HCT116 (cell line): ENCODE measurements at regions not wholly inside any gene's neighbourhood (a gene's known extent, or its start where the extent isn't known, plus 50 kb on each side); places are given as distances from the start of the nearest gene placed in this dataset.

Experiments used
- ATAC-seq: fragments of 200-7000 bp; cut with Tn5 transposase; 2 replicates; pipeline ENCODE4 v1.9.1; 2020; ENCODE audit warnings: mild to moderate bottlenecking, moderate library complexity
- BruUV-seq: library from RNA; stranded (reverse); fragments of 400-500 nt; replicated peaks from 2 replicates; lab custom pipeline; 2021; lab: Mats Ljungman, UMichigan
- CTCF ChIA-PET: fragments of 300-600 bp; sonication (Branson Sonifier 250); formaldehyde crosslinking; loops from one replicate; lab custom pipeline; 2021; ENCODE audit warnings: antibody characterized with exemption; lab: Charles Lee
- POLR2A ChIA-PET: fragments of 300-600, 350-600 bp; sonication (Branson Sonifier 250); formaldehyde crosslinking; loops from one replicate; lab custom pipeline; 2021; ENCODE audit warnings: antibody characterized with exemption; lab: Charles Lee
- RAD21 ChIA-PET, 2 experiments: fragments of 300-600 bp; sonication (Branson Sonifier 250); formaldehyde crosslinking; loops; one replicate each; lab custom pipeline; 2023; ENCODE audit warnings: low total read pairs in 2 of 2; ENCODE audit not compliant: uncharacterized antibody in 2 of 2, unreplicated experiment in 2 of 2, low non-redundant PET in 1 of 2; lab: Charles Lee
- DNase-seq: peaks from one replicate; pipeline ENCODE4 v3.0.0-alpha.2; 2010; ENCODE audit warnings: low read depth, low spot score
- H2AFZ ChIP-seq: fragments of 200-600 bp; shearing (Covaris generic), sonication (generic); 2 replicates; pipeline ENCODE4 v1.6.1; 2017; ENCODE audit warnings: low read depth, mixed run types, mixed read lengths, antibody characterized with exemption, low read length; ENCODE audit not compliant: poor library complexity, severe bottlenecking
- H3K27ac ChIP-seq: 2 replicates; pipeline ENCODE4 v1.5.1; 2012; ENCODE audit warnings: low read depth, low read length
- H3K27me3 ChIP-seq: fragments of 200-600 bp; sonication (generic); 2 replicates; pipeline ENCODE4 v1.6.1; 2016; ENCODE audit warnings: mixed run types, low read length, mixed read lengths; ENCODE audit not compliant: insufficient read depth
- H3K36me3 ChIP-seq, 2 experiments: fragments of 200-500 bp in 1 of 2; fragments of 200-600 bp in 1 of 2; sonication (Bioruptor generic) in 1 of 2; sonication (generic) in 1 of 2; 2 replicates each; pipeline versions ENCODE4 v1.5.1 to v1.6.1; 2014 to 2016; ENCODE audit warnings: low read length in 2 of 2, inconsistent platforms in 1 of 2, mixed read lengths in 1 of 2, mixed run types in 1 of 2; ENCODE audit not compliant: insufficient read depth in 2 of 2, control insufficient read depth in 1 of 2
- H3K4me1 ChIP-seq, 2 experiments: fragments of 200-600 bp in 1 of 2; sonication (generic) in 1 of 2; 2 replicates each; pipeline versions ENCODE4 v1.5.1 to v1.6.1; 2012 to 2017; ENCODE audit warnings: low read length in 2 of 2, inconsistent platforms in 1 of 2, mild to moderate bottlenecking in 1 of 2, mixed read lengths in 1 of 2, mixed run types in 1 of 2, moderate library complexity in 1 of 2; ENCODE audit not compliant: insufficient read depth in 2 of 2, control insufficient read depth in 1 of 2
- H3K4me2 ChIP-seq: fragments of 200-600 bp; sonication (generic); 2 replicates; pipeline ENCODE4 v1.6.1; 2017; ENCODE audit warnings: mixed run types, low read length, mixed read lengths
- H3K4me3 ChIP-seq, 2 experiments: fragments of 200-600 bp in 1 of 2; sonication (generic) in 1 of 2; replicated peaks in 1 of 2; 2 replicates each; pipeline ENCODE4 v1.5.1; 2011 to 2016; ENCODE audit warnings: low read length in 2 of 2, control low read depth in 1 of 2, low read depth in 1 of 2, mild to moderate bottlenecking in 1 of 2, mixed read lengths in 1 of 2, mixed run types in 1 of 2
- H3K79me2 ChIP-seq: fragments of 200-600 bp; sonication (generic); 2 replicates; pipeline ENCODE4 v1.6.1; 2017; ENCODE audit warnings: mild to moderate bottlenecking, mixed run types, low read length, moderate library complexity, mixed read lengths; ENCODE audit not compliant: insufficient read depth
- H3K9ac ChIP-seq: fragments of 200-600 bp; sonication (generic); 2 replicates; pipeline ENCODE4 v1.6.1; 2016; ENCODE audit warnings: low read length, mixed read lengths
- H3K9me2 ChIP-seq: fragments of 200-600 bp; sonication (generic), shearing (Covaris generic); 2 replicates; pipeline ENCODE4 v1.6.1; 2017; ENCODE audit warnings: mixed run types, mild to moderate bottlenecking, moderate library complexity; ENCODE audit not compliant: insufficient read depth
- H3K9me3 ChIP-seq, 2 experiments: fragments of 200-500 bp in 1 of 2; fragments of 200-600 bp in 1 of 2; sonication (Bioruptor generic) in 1 of 2; sonication (generic) in 1 of 2; 2 replicates each; pipeline ENCODE4 v1.6.1; 2014 to 2017; ENCODE audit warnings: low read length in 2 of 2, mixed read lengths in 2 of 2, inconsistent platforms in 1 of 2, low read depth in 1 of 2, mild to moderate bottlenecking in 1 of 2, mixed run types in 1 of 2, moderate library complexity in 1 of 2; ENCODE audit not compliant: control insufficient read depth in 1 of 2, insufficient read depth in 1 of 2
- H4K20me1 ChIP-seq: fragments of 200-600 bp; sonication (generic), shearing (Covaris generic); 2 replicates; pipeline ENCODE4 v1.6.1; 2017; ENCODE audit warnings: mixed run types, mild to moderate bottlenecking, moderate library complexity; ENCODE audit not compliant: insufficient read depth
- CBX3 ChIP-seq: IDR thresholded peaks from 2 replicates; pipeline ENCODE4 v1.6.1; 2012; ENCODE audit warnings: low read depth
- CEBPB ChIP-seq: IDR thresholded peaks from 2 replicates; pipeline ENCODE4 v1.6.1; 2012; ENCODE audit warnings: low read depth
- EGR1 ChIP-seq: IDR thresholded peaks from 2 replicates; pipeline ENCODE4 v1.6.1; 2012; ENCODE audit warnings: low read depth
- ELF1 ChIP-seq: IDR thresholded peaks from 2 replicates; pipeline ENCODE4 v1.6.1; 2012; ENCODE audit warnings: low read depth, borderline replicate concordance
- EZH2 ChIP-seq: fragments of 200-600 bp; sonication (generic); IDR thresholded peaks from 2 replicates; pipeline ENCODE4 v1.6.1; 2017; ENCODE audit warnings: antibody characterized with exemption, mixed run types
- EZH2phosphoT487 ChIP-seq: fragments of 200-600 bp; IDR thresholded peaks from 2 replicates; pipeline ENCODE4 v1.6.1; 2018; ENCODE audit warnings: antibody characterized with exemption, borderline replicate concordance
- FOSL1 ChIP-seq: IDR thresholded peaks from 2 replicates; pipeline ENCODE4 v1.6.1; 2012; ENCODE audit warnings: low read depth
- POLR2AphosphoS5 ChIP-seq: IDR thresholded peaks from 2 replicates; pipeline ENCODE4 v1.6.1; 2011; ENCODE audit warnings: mild to moderate bottlenecking, low read depth, low read length, moderate library complexity
- RAD21 ChIP-seq: IDR thresholded peaks from 2 replicates; pipeline ENCODE4 v1.6.1; 2012; ENCODE audit warnings: low read depth, mild to moderate bottlenecking
- SIN3A ChIP-seq: IDR thresholded peaks from 2 replicates; pipeline ENCODE4 v1.6.1; 2012; ENCODE audit warnings: low read depth
- YY1 ChIP-seq: IDR thresholded peaks from 2 replicates; pipeline ENCODE4 v1.6.1; 2011; ENCODE audit warnings: low read length, low read depth, moderate library complexity, mild to moderate bottlenecking; ENCODE audit not compliant: insufficient replicate concordance; ENCODE audit errors: extremely low read depth
- ZFX ChIP-seq: fragments of 450-650 bp; IDR thresholded peaks from 2 replicates; pipeline ENCODE4 v1.6.1; 2017
- ZNF274 ChIP-seq: fragments of 200-500 bp; sonication (Bioruptor generic); IDR thresholded peaks from 2 replicates; pipeline ENCODE4 v1.6.1; 2014; ENCODE audit warnings: mild to moderate bottlenecking, low read depth, low read length, inconsistent platforms
- intact Hi-C: fragments of 100-400 bp; cut with micrococcal nuclease; formaldehyde crosslinking; loops from 2 replicates; pipeline ENCODE4 v1.10.0; 2022
- TF ChIP-seq, protein P1 (sequence below): IDR thresholded peaks from 2 replicates; pipeline ENCODE4 v1.6.1; 2012
- TF ChIP-seq, protein P2 (sequence below), 3 experiments: fragments of 200-600 bp in 1 of 3; sonication (generic) in 1 of 3; IDR thresholded peaks in 2 of 3; conservative IDR thresholded peaks in 1 of 3; 2 replicates each; pipeline ENCODE4 v1.5.1; 2012 to 2017; ENCODE audit warnings: low read depth in 2 of 3, low read length in 2 of 3, antibody characterized with exemption in 1 of 3, borderline replicate concordance in 1 of 3, control low read depth in 1 of 3, mild to moderate bottlenecking in 1 of 3, mixed read lengths in 1 of 3, mixed run types in 1 of 3, moderate library complexity in 1 of 3; ENCODE audit not compliant: insufficient read depth in 1 of 3
- TF ChIP-seq, protein P3 (sequence below): IDR thresholded peaks from 2 replicates; pipeline ENCODE4 v1.6.1; 2012
- TF ChIP-seq, protein P4 (sequence below): IDR thresholded peaks from 2 replicates; pipeline ENCODE4 v1.6.1; 2012; ENCODE audit warnings: low read depth

DNA sequence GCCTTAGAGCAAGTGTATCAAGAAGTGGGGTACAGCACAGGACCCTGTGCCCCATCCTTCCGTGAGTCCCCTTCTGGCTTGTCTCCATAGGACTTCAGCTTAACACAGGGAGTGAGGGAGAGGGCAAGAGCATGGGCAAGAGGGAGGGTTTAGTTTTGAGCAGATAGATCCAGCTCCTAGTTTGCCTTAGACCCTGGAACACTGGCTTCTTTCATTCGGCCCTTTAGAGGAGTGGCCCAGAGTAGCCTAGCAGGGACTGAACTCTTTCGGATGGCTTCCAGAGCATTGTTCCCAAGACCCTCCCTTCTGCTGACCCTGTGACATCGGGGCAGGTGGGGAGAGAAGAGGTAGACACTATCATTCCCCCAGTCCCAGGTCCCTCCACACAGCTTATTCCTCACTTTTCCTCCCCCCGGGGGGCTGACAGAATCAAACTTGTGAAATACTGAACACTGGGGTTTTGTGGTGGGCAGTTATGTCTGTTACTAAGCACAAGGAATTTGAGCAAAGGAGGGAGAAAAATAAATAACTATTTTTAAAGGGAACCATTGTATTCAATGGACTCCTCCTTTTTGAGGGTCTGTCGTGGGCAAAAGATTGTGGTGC lies 289.6 kb upstream of the C2CD4B start:
- Histone ChIP-seq H3K36me3 (no peaks in the 10 kb centered on the region), H3K9ac (no peak overlapping the region), H3K4me1 (peaks cover 0 to 4% of the 10 kb centered on the region in 2 experiments; a peak in 1 of 4 replicates), H3K27ac (no peak overlapping the region), H4K20me1 (no peaks in the 10 kb centered on the region), H2AFZ (no peak overlapping the region), H3K9me2 (no peaks in the 10 kb centered on the region), H3K4me3 (no peak overlapping the region), H3K27me3 (no peaks in the 10 kb centered on the region), H3K9me3 (no peaks in the 10 kb centered on the region), H3K79me2 (no peaks in the 10 kb centered on the region), H3K4me2 (no peak overlapping the region)
- no peak for ATAC-seq
- DNase-seq, result no peak
- ChIA-PET POLR2A (no interaction called here), CTCF (no interaction called here), RAD21 (no interaction called here)
- intact Hi-C loops, result no loop called here
- BruUV-seq, result no TSS peak
- TF ChIP-seq SIN3A, result no peak
- TF ChIP-seq CEBPB, result no peak
- TF ChIP-seq, protein P1, sequence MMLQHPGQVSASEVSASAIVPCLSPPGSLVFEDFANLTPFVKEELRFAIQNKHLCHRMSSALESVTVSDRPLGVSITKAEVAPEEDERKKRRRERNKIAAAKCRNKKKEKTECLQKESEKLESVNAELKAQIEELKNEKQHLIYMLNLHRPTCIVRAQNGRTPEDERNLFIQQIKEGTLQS, result no peak
- no peak for TF ChIP-seq FOSL1
- TF ChIP-seq CBX3, result no peak
- TF ChIP-seq, protein P2, sequence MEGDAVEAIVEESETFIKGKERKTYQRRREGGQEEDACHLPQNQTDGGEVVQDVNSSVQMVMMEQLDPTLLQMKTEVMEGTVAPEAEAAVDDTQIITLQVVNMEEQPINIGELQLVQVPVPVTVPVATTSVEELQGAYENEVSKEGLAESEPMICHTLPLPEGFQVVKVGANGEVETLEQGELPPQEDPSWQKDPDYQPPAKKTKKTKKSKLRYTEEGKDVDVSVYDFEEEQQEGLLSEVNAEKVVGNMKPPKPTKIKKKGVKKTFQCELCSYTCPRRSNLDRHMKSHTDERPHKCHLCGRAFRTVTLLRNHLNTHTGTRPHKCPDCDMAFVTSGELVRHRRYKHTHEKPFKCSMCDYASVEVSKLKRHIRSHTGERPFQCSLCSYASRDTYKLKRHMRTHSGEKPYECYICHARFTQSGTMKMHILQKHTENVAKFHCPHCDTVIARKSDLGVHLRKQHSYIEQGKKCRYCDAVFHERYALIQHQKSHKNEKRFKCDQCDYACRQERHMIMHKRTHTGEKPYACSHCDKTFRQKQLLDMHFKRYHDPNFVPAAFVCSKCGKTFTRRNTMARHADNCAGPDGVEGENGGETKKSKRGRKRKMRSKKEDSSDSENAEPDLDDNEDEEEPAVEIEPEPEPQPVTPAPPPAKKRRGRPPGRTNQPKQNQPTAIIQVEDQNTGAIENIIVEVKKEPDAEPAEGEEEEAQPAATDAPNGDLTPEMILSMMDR (IDR thresholded peaks at IDR 0.05 in 2 of 3, conservative IDR thresholded peaks at IDR 0.05 in 1 of 3; ENCODE audit: borderline replicate concordance in 1 of 3, insufficient read depth in 1 of 3, low read depth in 2 of 3, low read length in 2 of 3), result no peak
- TF ChIP-seq YY1, result no peak
- TF ChIP-seq EZH2, result no peak
- TF ChIP-seq ZFX, result no peak
- no peak for TF ChIP-seq ZNF274
- TF ChIP-seq ELF1, result no peak
- no peak for TF ChIP-seq EGR1
- no peak for TF ChIP-seq RAD21
- TF ChIP-seq EZH2phosphoT487, result no peak
- no peak for TF ChIP-seq POLR2AphosphoS5
- TF ChIP-seq, protein P3, sequence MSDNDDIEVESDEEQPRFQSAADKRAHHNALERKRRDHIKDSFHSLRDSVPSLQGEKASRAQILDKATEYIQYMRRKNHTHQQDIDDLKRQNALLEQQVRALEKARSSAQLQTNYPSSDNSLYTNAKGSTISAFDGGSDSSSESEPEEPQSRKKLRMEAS, result no peak
- TF ChIP-seq, protein P4, sequence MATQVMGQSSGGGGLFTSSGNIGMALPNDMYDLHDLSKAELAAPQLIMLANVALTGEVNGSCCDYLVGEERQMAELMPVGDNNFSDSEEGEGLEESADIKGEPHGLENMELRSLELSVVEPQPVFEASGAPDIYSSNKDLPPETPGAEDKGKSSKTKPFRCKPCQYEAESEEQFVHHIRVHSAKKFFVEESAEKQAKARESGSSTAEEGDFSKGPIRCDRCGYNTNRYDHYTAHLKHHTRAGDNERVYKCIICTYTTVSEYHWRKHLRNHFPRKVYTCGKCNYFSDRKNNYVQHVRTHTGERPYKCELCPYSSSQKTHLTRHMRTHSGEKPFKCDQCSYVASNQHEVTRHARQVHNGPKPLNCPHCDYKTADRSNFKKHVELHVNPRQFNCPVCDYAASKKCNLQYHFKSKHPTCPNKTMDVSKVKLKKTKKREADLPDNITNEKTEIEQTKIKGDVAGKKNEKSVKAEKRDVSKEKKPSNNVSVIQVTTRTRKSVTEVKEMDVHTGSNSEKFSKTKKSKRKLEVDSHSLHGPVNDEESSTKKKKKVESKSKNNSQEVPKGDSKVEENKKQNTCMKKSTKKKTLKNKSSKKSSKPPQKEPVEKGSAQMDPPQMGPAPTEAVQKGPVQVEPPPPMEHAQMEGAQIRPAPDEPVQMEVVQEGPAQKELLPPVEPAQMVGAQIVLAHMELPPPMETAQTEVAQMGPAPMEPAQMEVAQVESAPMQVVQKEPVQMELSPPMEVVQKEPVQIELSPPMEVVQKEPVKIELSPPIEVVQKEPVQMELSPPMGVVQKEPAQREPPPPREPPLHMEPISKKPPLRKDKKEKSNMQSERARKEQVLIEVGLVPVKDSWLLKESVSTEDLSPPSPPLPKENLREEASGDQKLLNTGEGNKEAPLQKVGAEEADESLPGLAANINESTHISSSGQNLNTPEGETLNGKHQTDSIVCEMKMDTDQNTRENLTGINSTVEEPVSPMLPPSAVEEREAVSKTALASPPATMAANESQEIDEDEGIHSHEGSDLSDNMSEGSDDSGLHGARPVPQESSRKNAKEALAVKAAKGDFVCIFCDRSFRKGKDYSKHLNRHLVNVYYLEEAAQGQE, result no peak
